ENCODE measurements at regions not wholly inside any gene's neighbourhood (a gene's known extent, or its start where the extent isn't known, plus 50 kb on each side); places are given as distances from the start of the nearest gene placed in this dataset.

GRCh38 chr15:93278783-93279182 lies 189.8 kb upstream of the RGMA start:
- in situ Hi-C loops (cut with MboI) = no loop called here
- ATAC-seq (no peak), FAIRE-seq (no peak), DNase-seq (ENCODE audit: extremely low read depth in 1 of 4, low spot score in 3 of 4) (no peak)
- Histone ChIP-seq H3K9me1 (ENCODE audit: control insufficient read depth, insufficient read depth, low read length) (no peaks in the 10 kb centered on the region), H3K27ac (ENCODE audit: extremely low read depth, low read depth, low read length) (no peak overlapping the region), H3K9ac (ENCODE audit: insufficient read depth in 1 of 2, low read depth in 2 of 2, low read length in 2 of 2) (no peak overlapping the region), H3K36me3 (ENCODE audit: control insufficient read depth, insufficient read depth, low read length) (no peaks in the 10 kb centered on the region), H4K20me1 (replicated peaks; ENCODE audit: control insufficient read depth, insufficient read depth, low read length) (no peaks in the 10 kb centered on the region), H3K4me1 (replicated peaks in 1 of 2; ENCODE audit: control insufficient read depth in 2 of 2, insufficient read depth in 2 of 2, low read length in 2 of 2) (no peaks in the 10 kb centered on the region), H3K79me2 (ENCODE audit: control insufficient read depth, insufficient read depth, low read length) (no peaks in the 10 kb centered on the region), H3K4me2 (ENCODE audit: insufficient read depth, low read length) (no peak overlapping the region), H3K9me3 (replicated peaks; ENCODE audit: control insufficient read depth, insufficient read depth, low read depth, low read length) (no peaks in the 10 kb centered on the region), H3K27me3 (ENCODE audit: control insufficient read depth in 2 of 2, insufficient read depth in 2 of 2, low read length in 2 of 2) (peaks cover 12 to 41% of the 10 kb centered on the region in 2 experiments), H3K4me3 (no peak overlapping the region), H2AFZ (ENCODE audit: low read depth, low read length) (no peak overlapping the region)
- WGBS (ENCODE audit: insufficient coverage, low coverage, missing lambda C conversion rate) = 7% methylated on average over 3 of the region's 3 CpGs
- ChIA-PET POLR2A (no interaction called here), CTCF (ENCODE audit: low intra/inter-chr PET ratio) (no interaction called here)
- intact Hi-C loops (cut with micrococcal nuclease) = no loop called here
- BruUV-seq (replicated peaks) = no TSS peak
- TF ChIP-seq NELFE (IDR thresholded peaks at IDR 0.05; ENCODE audit: insufficient read depth, insufficient read length) (no peak), PCBP1 (IDR thresholded peaks at IDR 0.05; ENCODE audit: low read depth, low read length, poor library complexity, severe bottlenecking) (no peak), RNF219 (CRISPR knock-in tag; IDR thresholded peaks at IDR 0.05) (no peak), ZNF77 (CRISPR knock-in tag; IDR thresholded peaks at IDR 0.05) (no peak), NFIX (CRISPR knock-in tag; IDR thresholded peaks at IDR 0.05; ENCODE audit: low read depth) (no peak), JUNB (CRISPR knock-in tag; conservative IDR thresholded peaks at IDR 0.05) (no peak), TEAD2 (tag; IDR thresholded peaks at IDR 0.05) (no peak), ZBTB1 (CRISPR knock-in tag; IDR thresholded peaks at IDR 0.05; ENCODE audit: borderline replicate concordance, low read depth) (no peak), TEAD1 (CRISPR knock-in tag; IDR thresholded peaks at IDR 0.05) (no peak), RBM22 (IDR thresholded peaks at IDR 0.05; ENCODE audit: low read depth, low read length, poor library complexity, severe bottlenecking) (no peak)
- TF ChIP-seq, protein P1, sequence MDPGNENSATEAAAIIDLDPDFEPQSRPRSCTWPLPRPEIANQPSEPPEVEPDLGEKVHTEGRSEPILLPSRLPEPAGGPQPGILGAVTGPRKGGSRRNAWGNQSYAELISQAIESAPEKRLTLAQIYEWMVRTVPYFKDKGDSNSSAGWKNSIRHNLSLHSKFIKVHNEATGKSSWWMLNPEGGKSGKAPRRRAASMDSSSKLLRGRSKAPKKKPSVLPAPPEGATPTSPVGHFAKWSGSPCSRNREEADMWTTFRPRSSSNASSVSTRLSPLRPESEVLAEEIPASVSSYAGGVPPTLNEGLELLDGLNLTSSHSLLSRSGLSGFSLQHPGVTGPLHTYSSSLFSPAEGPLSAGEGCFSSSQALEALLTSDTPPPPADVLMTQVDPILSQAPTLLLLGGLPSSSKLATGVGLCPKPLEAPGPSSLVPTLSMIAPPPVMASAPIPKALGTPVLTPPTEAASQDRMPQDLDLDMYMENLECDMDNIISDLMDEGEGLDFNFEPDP (CRISPR knock-in tag; IDR thresholded peaks at IDR 0.05) = no peak
- TF ChIP-seq, protein P2, sequence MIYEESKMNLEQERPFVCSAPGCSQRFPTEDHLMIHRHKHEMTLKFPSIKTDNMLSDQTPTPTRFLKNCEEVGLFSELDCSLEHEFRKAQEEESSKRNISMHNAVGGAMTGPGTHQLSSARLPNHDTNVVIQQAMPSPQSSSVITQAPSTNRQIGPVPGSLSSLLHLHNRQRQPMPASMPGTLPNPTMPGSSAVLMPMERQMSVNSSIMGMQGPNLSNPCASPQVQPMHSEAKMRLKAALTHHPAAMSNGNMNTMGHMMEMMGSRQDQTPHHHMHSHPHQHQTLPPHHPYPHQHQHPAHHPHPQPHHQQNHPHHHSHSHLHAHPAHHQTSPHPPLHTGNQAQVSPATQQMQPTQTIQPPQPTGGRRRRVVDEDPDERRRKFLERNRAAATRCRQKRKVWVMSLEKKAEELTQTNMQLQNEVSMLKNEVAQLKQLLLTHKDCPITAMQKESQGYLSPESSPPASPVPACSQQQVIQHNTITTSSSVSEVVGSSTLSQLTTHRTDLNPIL (CRISPR knock-in tag; IDR thresholded peaks at IDR 0.05) = no peak
- TF ChIP-seq, protein P3, sequence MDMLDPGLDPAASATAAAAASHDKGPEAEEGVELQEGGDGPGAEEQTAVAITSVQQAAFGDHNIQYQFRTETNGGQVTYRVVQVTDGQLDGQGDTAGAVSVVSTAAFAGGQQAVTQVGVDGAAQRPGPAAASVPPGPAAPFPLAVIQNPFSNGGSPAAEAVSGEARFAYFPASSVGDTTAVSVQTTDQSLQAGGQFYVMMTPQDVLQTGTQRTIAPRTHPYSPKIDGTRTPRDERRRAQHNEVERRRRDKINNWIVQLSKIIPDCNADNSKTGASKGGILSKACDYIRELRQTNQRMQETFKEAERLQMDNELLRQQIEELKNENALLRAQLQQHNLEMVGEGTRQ (CRISPR knock-in tag; IDR thresholded peaks at IDR 0.05) = no peak
- TF ChIP-seq, protein P4, sequence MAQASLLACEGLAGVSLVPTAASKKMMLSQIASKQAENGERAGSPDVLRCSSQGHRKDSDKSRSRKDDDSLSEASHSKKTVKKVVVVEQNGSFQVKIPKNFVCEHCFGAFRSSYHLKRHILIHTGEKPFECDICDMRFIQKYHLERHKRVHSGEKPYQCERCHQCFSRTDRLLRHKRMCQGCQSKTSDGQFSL (CRISPR knock-in tag; IDR thresholded peaks at IDR 0.05) = no peak
- TF ChIP-seq, protein P4 (tag; IDR thresholded peaks at IDR 0.05) = no peak
- TF ChIP-seq, protein P5, sequence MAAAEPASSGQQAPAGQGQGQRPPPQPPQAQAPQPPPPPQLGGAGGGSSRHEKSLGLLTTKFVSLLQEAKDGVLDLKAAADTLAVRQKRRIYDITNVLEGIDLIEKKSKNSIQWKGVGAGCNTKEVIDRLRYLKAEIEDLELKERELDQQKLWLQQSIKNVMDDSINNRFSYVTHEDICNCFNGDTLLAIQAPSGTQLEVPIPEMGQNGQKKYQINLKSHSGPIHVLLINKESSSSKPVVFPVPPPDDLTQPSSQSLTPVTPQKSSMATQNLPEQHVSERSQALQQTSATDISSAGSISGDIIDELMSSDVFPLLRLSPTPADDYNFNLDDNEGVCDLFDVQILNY (CRISPR knock-in tag; IDR thresholded peaks at IDR 0.05) = no peak

Data from K562 (cell line).